ENCODE measurements at regions not wholly inside any gene's neighbourhood (a gene's known extent, or its start where the extent isn't known, plus 50 kb on each side); places are given as distances from the start of the nearest gene placed in this dataset.

GRCh38 chr15:48058371-48058770 lies 62.4 kb upstream of the SLC24A5 start:
- DNase-seq = no peak

- DNase-seq = peak; percentile 74
These were observed 61.0 kb upstream of the SLC24A5 start for GRCh38 chr15:48059791-48060190.

GRCh38 chr15:48060396-48060795 lies 60.4 kb upstream of the SLC24A5 start:
- no peak for DNase-seq

GRCh38 chr15:48061605-48062004 lies 59.2 kb upstream of the SLC24A5 start:
- no peak for DNase-seq

GRCh38 chr15:48062148-48062872 lies 58.5 kb upstream of the SLC24A5 start:
- DNase-seq = peak; percentile 40

GRCh38 chr15:48063411-48063985 lies 57.3 kb upstream of the SLC24A5 start:
- no peak for DNase-seq

- DNase-seq = no peak
These were observed 56.4 kb upstream of the SLC24A5 start for GRCh38 chr15:48064421-48064820.

- no peak for DNase-seq
These were observed 54.3 kb upstream of the SLC24A5 start for GRCh38 chr15:48066456-48066855.

Measured in RPMI8226 (cell line).